Endothelial cell of umbilical vein (primary cell): ENCODE measurements at regions not wholly inside any gene's neighbourhood (a gene's known extent, or its start where the extent isn't known, plus 50 kb on each side); places are given as distances from the start of the nearest gene placed in this dataset.
"Not testable (repeated sequence)": the region's sequence is repeated elsewhere in the genome, so short reads cannot be mapped to it uniquely, and the experiment has no call there.

Source experiments
- BruUV-seq: library from RNA; stranded (reverse); fragments of 400-500 nt; replicated peaks from 2 replicates; lab custom pipeline; 2021; lab: Mats Ljungman, UMichigan
- CTCF ChIA-PET: fragments of 300-600, 350-600 bp; sonication (Branson Sonifier 250); formaldehyde crosslinking; loops from one replicate; lab custom pipeline; 2021; ENCODE audit warnings: antibody characterized with exemption, inconsistent platforms; lab: Charles Lee
- POLR2A ChIA-PET: fragments of 300-600, 350-600 bp; sonication (Branson Sonifier 250); formaldehyde crosslinking; loops from one replicate; lab custom pipeline; 2021; ENCODE audit warnings: antibody characterized with exemption, inconsistent platforms; lab: Charles Lee
- DNase-seq: peaks from one replicate; pipeline ENCODE4 v3.0.0-alpha.2; 2011; ENCODE audit warnings: low read depth, low spot score
- FAIRE-seq: peaks from 2 replicates; lab custom pipeline; 2011; peaks lifted over from hg19 to GRCh38; lab: Jason Lieb, UNC
- H2AFZ ChIP-seq: 2 replicates; pipeline ENCODE4 v1.6.0; 2012; ENCODE audit warnings: low read depth, low read length, control low read depth, inconsistent platforms
- H3K27ac ChIP-seq: 2 replicates; pipeline ENCODE4 v1.5.1; 2011; ENCODE audit warnings: low read depth, mild to moderate bottlenecking, control low read depth, low read length, moderate library complexity; ENCODE audit not compliant: insufficient read depth
- H3K27me3 ChIP-seq, 2 experiments: 2 replicates each; pipeline versions ENCODE4 v1.6.0 to v1.6.1; 2011; ENCODE audit warnings: low read length in 2 of 2, mixed read lengths in 1 of 2; ENCODE audit not compliant: control insufficient read depth in 2 of 2, insufficient read depth in 2 of 2
- H3K36me3 ChIP-seq, 2 experiments: 2 replicates in 1 of 2; 3 replicates in 1 of 2; pipeline ENCODE4 v1.5.1; 2011; ENCODE audit warnings: low read length in 2 of 2, mild to moderate bottlenecking in 1 of 2, moderate library complexity in 1 of 2; ENCODE audit not compliant: control insufficient read depth in 2 of 2, insufficient read depth in 2 of 2; ENCODE audit errors: extremely low read depth in 1 of 2
- H3K4me1 ChIP-seq: 3 replicates; pipeline ENCODE4 v1.5.1; 2011; ENCODE audit warnings: mild to moderate bottlenecking, low read length; ENCODE audit not compliant: control insufficient read depth, insufficient read depth; ENCODE audit errors: extremely low read depth
- H3K4me2 ChIP-seq: 2 replicates; pipeline ENCODE4 v1.6.1; 2011; ENCODE audit warnings: low read length, control low read depth, mixed read lengths; ENCODE audit not compliant: insufficient read depth
- H3K4me3 ChIP-seq, 3 experiments: fragments of 200-600 bp in 1 of 3; sonication (generic), shearing (Covaris generic) in 1 of 3; replicated peaks in 1 of 3; 2 replicates each; pipeline ENCODE4 v1.5.1; 2011 to 2016; ENCODE audit warnings: control low read depth in 3 of 3, low read length in 3 of 3, mild to moderate bottlenecking in 2 of 3, inconsistent platforms in 1 of 3, low read depth in 1 of 3, moderate library complexity in 1 of 3; ENCODE audit not compliant: insufficient read depth in 1 of 3
- H3K79me2 ChIP-seq: 2 replicates; pipeline ENCODE4 v1.6.0; 2012; ENCODE audit warnings: low read length, inconsistent platforms; ENCODE audit not compliant: control insufficient read depth, insufficient read depth
- H3K9ac ChIP-seq: replicated peaks from 2 replicates; pipeline ENCODE3; 2011; ENCODE audit warnings: low read length, control low read depth; ENCODE audit not compliant: insufficient read depth; ENCODE audit errors: extremely low read depth
- H3K9me1 ChIP-seq: replicated peaks from 3 replicates; pipeline ENCODE4 v1.6.0; 2011; ENCODE audit warnings: mild to moderate bottlenecking, low read length; ENCODE audit not compliant: control insufficient read depth, insufficient read depth; ENCODE audit errors: extremely low read depth
- H3K9me3 ChIP-seq: replicated peaks from 2 replicates; pipeline ENCODE4 v1.5.1; 2012; ENCODE audit warnings: low read length, inconsistent platforms; ENCODE audit not compliant: control insufficient read depth, insufficient read depth
- H4K20me1 ChIP-seq: replicated peaks from 2 replicates; pipeline ENCODE3; 2011; ENCODE audit warnings: mild to moderate bottlenecking, low read length; ENCODE audit not compliant: control insufficient read depth, insufficient read depth; ENCODE audit errors: extremely low read depth
- EZH2 ChIP-seq: IDR thresholded peaks from 2 replicates; pipeline ENCODE4 v1.6.1; 2012; ENCODE audit warnings: borderline replicate concordance, low read depth, mild to moderate bottlenecking, moderate library complexity, low read length, inconsistent platforms; ENCODE audit not compliant: severe bottlenecking
- FOS ChIP-seq: IDR thresholded peaks from 2 replicates; pipeline ENCODE4 v1.6.1; 2011; ENCODE audit warnings: mild to moderate bottlenecking, low read length, moderate library complexity, borderline replicate concordance; ENCODE audit not compliant: insufficient read depth
- GATA2 ChIP-seq: IDR thresholded peaks from 2 replicates; pipeline ENCODE4 v1.7.0; 2011; ENCODE audit warnings: low read depth, mild to moderate bottlenecking, moderate library complexity, mixed read lengths, low read length; ENCODE audit not compliant: insufficient read length, insufficient read depth
- JUN ChIP-seq: IDR thresholded peaks from 2 replicates; pipeline ENCODE4 v1.6.1; 2011; ENCODE audit warnings: borderline replicate concordance, low read depth; ENCODE audit not compliant: insufficient read length, insufficient read depth
- MAX ChIP-seq: IDR thresholded peaks from 2 replicates; pipeline ENCODE4 v1.6.1; 2011; ENCODE audit not compliant: insufficient read depth, insufficient read length
- MYC ChIP-seq: IDR thresholded peaks from one replicate; pipeline ENCODE4 v1.6.1; 2011; ENCODE audit warnings: mild to moderate bottlenecking, low read depth, low read length
- POLR2A ChIP-seq: IDR thresholded peaks from 2 replicates; pipeline ENCODE4 v1.6.1; 2012; ENCODE audit warnings: low read depth, mild to moderate bottlenecking, control low read depth, low read length
- POLR2AphosphoS5 ChIP-seq: IDR thresholded peaks from 2 replicates; pipeline ENCODE4 v1.6.1; 2012; ENCODE audit warnings: low read depth, mild to moderate bottlenecking, control low read depth, low read length, moderate library complexity; ENCODE audit not compliant: insufficient read depth
- dilution Hi-C: fragments of 300-500 bp; cut with MboI; formaldehyde crosslinking; loops from one replicate; pipeline ENCODE4 v1.15.0; 2019; ENCODE audit warnings: low sequenced_read_pairs; ENCODE audit not compliant: extremely low pct_ligation_motif_present
- intact Hi-C: fragments of 100-400 bp; cut with micrococcal nuclease; formaldehyde crosslinking; loops from one replicate; pipeline ENCODE4 v1.10.0; 2022

- Histone ChIP-seq H3K4me3 (no peak overlapping the region), H3K9me3 (no peaks in the 10 kb centered on the region), H3K27ac (no peak overlapping the region), H3K4me1 (no peaks in the 10 kb centered on the region), H4K20me1 (no peaks in the 10 kb centered on the region), H3K27me3 (no peaks in the 10 kb centered on the region), H3K36me3 (no peaks in the 10 kb centered on the region), H3K9ac (no peak overlapping the region), H3K9me1 (no peaks in the 10 kb centered on the region), H2AFZ (no peak overlapping the region), H3K79me2 (no peaks in the 10 kb centered on the region), H3K4me2 (no peak overlapping the region)
- ChIA-PET CTCF (interaction anchor here (0.8 to 1.5 kb wide), 2 partner anchors 9 to 411 kb away, joined by 3 to 4 read pairs; no protein-coding TSS in a partner anchor), POLR2A (no interaction called here)
- DNase-seq = no peak
- TF ChIP-seq EZH2 (no peak), POLR2AphosphoS5 (no peak), JUN (no peak), POLR2A (no peak), FOS (no peak), MYC (no peak), GATA2 (no peak), MAX (no peak)
- no TSS peak for BruUV-seq
- dilution Hi-C loops = no loop called here
- no peak for FAIRE-seq
- intact Hi-C loops = no loop called here
These were observed 390.3 kb upstream of the NFIA start for GRCh38 chr1:60692031-60692430.

GRCh38 chr1:60688221-60688620 lies 394.1 kb upstream of the NFIA start:
- H3K9ac ChIP-seq, H4K20me1 ChIP-seq, dilution Hi-C loops, H3K79me2 ChIP-seq, H3K4me1 ChIP-seq, H3K4me3 ChIP-seq, POLR2A ChIA-PET, H3K4me2 ChIP-seq, FAIRE-seq, H3K9me1 ChIP-seq, CTCF ChIA-PET, BruUV-seq, H3K9me3 ChIP-seq, intact Hi-C loops, H3K27ac ChIP-seq, H3K36me3 ChIP-seq, H2AFZ ChIP-seq, H3K27me3 ChIP-seq: not testable (repeated sequence)
- DNase-seq = peak; percentile 51
